SK-N-MC (cell line): ENCODE measurements at regions not wholly inside any gene's neighbourhood (a gene's known extent, or its start where the extent isn't known, plus 50 kb on each side); places are given as distances from the start of the nearest gene placed in this dataset.

Source experiments
- EZH2 ChIP-seq: fragments of 200-600 bp; sonication (generic); IDR thresholded peaks from one replicate; pipeline ENCODE4 v1.6.1; 2017; ENCODE audit warnings: antibody characterized with exemption
- FOXP2 ChIP-seq: optimal IDR thresholded peaks from 2 replicates; pipeline ENCODE3; 2011; ENCODE audit warnings: mild to moderate bottlenecking, moderate library complexity; ENCODE audit not compliant: insufficient read depth; ENCODE audit errors: extremely low read length, control extremely low read depth
- POLR2AphosphoS5 ChIP-seq: IDR thresholded peaks from 2 replicates; pipeline ENCODE4 v1.6.1; 2012; ENCODE audit warnings: mild to moderate bottlenecking, low read depth, low read length, borderline replicate concordance

GRCh38 chr13:100809856-100810255 lies 135.3 kb upstream of the TMTC4 start:
- TF ChIP-seq FOXP2: no peak
- no peak for TF ChIP-seq POLR2AphosphoS5
- TF ChIP-seq EZH2: no peak
